ENCODE measurements at regions not wholly inside any gene's neighbourhood (a gene's known extent, or its start where the extent isn't known, plus 50 kb on each side); places are given as distances from the start of the nearest gene placed in this dataset.
A peak's percentile ranks its signal among the peaks of the same experiment; 100 is the strongest.

DNA sequence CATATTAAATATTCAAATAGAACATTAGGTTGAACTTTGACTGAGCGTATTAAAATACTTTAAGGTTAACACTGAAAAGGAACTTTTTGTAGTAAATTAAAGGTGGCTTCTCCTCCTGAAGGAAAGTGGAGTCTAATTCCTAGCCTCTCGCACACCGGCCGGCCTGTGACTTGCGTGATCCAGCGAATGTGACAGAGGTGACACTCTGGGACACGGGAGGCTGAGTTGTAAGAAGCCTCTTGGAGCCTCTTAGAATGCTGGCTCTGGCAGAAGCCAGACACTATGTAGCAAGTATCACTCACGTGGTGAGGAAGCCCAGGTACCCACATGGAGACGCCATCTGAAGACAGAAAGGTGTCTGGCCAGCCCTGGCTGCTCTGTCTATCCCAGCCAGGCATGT is 64.9 kb upstream of the NSMCE3 start:
- H3K4me3 ChIP-seq (ENCODE audit: low read length) = no peak overlapping the region
- TF ChIP-seq, protein P1, sequence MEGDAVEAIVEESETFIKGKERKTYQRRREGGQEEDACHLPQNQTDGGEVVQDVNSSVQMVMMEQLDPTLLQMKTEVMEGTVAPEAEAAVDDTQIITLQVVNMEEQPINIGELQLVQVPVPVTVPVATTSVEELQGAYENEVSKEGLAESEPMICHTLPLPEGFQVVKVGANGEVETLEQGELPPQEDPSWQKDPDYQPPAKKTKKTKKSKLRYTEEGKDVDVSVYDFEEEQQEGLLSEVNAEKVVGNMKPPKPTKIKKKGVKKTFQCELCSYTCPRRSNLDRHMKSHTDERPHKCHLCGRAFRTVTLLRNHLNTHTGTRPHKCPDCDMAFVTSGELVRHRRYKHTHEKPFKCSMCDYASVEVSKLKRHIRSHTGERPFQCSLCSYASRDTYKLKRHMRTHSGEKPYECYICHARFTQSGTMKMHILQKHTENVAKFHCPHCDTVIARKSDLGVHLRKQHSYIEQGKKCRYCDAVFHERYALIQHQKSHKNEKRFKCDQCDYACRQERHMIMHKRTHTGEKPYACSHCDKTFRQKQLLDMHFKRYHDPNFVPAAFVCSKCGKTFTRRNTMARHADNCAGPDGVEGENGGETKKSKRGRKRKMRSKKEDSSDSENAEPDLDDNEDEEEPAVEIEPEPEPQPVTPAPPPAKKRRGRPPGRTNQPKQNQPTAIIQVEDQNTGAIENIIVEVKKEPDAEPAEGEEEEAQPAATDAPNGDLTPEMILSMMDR (conservative IDR thresholded peaks at IDR 0.05; ENCODE audit: low read length) = no peak
- no peak for DNase-seq (ENCODE audit: low read depth)

DNA sequence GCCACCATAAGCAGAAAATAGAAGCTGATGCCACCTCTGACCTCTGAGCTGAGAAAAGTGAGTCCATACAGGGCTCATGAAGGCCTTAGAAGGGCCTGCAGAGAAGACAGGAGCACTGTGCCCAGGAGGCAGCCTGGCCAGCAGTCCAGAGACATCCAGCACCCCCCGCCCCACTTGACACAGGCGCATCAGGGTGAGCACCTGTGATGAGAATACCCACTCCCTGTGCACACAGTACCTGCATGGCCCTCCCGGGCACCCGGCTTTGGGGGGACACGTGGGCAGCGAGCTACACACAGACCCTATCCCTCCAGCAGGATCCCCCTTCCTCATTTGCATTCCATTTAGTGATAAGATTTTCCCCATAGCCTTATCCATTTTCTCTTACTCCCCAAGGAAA is 63.6 kb upstream of the NSMCE3 start:
- TF ChIP-seq, protein P1 (conservative IDR thresholded peaks at IDR 0.05; ENCODE audit: low read length) = no peak
- DNase-seq (ENCODE audit: low read depth) = no peak
- no peak overlapping the region for H3K4me3 ChIP-seq (ENCODE audit: low read length)

DNA sequence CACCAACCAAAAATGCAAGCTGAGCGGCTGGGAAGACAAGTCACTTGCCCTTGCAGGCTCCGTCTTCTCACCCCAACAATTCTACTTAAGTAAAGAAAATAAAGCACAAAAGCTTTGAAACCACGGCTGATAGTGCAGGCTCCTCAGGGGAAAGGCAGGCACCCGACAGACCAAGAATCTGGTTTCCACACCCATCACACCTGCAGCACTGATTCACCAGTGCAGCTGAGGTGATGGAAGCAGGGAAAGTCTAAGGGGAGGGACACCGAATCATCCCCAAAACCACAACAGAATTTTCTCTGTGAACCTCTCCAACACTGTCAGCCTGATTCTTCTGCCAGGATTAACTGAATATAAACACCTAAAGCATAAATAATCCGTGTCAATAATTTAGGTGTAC is 62.0 kb upstream of the NSMCE3 start:
- TF ChIP-seq, protein P1 (conservative IDR thresholded peaks at IDR 0.05; ENCODE audit: low read length) = no peak
- no peak for DNase-seq (ENCODE audit: low read depth)
- no peak overlapping the region for H3K4me3 ChIP-seq (ENCODE audit: low read length)

DNA sequence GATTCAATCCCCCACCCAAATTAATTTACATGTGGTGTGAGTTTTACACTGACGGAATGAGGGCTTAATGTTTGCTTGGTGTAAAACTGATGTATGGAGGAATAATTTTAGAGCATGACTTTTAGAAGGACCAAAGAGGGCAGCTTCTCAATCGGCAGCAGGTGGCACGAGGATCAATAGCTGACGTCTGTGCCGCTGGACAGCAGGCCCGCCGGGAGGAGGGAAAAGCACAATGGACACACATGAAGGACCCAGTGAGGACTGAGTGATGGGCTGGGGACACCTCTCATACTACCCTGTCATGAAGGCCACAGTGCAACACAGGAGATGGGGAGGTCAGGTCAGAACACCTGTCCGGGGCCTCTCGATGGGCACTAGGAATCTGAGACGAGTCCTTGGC is 61.4 kb upstream of the NSMCE3 start:
- no peak overlapping the region for H3K4me3 ChIP-seq (ENCODE audit: low read length)
- TF ChIP-seq, protein P1 (conservative IDR thresholded peaks at IDR 0.05; ENCODE audit: low read length) = no peak
- DNase-seq (ENCODE audit: low read depth) = no peak

DNA sequence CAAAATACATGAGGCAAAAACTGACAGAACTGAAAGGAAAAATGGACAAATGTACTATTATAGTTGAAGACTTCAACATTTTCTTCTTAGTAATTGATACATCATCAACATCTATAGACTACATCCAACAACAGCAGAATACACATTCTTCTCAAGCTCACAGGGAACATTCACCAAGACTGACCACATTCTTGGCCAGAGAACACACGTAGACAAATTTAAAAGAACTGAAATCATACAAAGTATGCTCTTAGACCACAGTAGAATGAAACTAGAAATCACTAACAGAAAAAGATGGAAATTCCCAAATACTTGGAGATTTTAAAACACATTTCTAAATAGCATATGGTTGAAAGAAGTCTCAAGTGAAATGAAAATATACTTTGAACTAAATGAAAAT is 55.1 kb upstream of the NSMCE3 start:
- TF ChIP-seq, protein P1 (conservative IDR thresholded peaks at IDR 0.05; ENCODE audit: low read length) = no peak
- no peak overlapping the region for H3K4me3 ChIP-seq (ENCODE audit: low read length)
- DNase-seq (ENCODE audit: low read depth) = peak; percentile 7

DNA sequence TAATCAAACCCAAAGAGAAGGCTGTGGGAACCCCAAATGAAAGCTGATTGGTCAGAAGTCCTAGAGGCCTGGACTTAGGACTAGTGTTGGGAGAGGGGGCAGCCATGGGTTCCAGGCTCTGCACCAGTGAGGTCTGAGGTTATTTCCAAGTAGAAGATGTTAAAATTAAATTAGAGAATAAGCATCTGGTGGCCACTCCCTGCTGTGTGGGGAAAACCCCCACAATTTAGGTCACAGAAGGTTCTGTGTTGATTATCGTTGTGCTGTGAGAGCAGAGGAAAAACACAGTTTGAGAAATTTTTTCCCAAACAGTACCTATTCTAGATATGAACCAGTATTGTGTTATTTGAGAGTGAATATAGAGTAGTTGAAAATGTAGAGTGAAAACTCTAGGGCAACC is 53.9 kb upstream of the NSMCE3 start:
- H3K4me3 ChIP-seq (ENCODE audit: low read length) = no peak overlapping the region
- TF ChIP-seq, protein P1 (conservative IDR thresholded peaks at IDR 0.05; ENCODE audit: low read length) = no peak
- DNase-seq (ENCODE audit: low read depth) = no peak

DNA sequence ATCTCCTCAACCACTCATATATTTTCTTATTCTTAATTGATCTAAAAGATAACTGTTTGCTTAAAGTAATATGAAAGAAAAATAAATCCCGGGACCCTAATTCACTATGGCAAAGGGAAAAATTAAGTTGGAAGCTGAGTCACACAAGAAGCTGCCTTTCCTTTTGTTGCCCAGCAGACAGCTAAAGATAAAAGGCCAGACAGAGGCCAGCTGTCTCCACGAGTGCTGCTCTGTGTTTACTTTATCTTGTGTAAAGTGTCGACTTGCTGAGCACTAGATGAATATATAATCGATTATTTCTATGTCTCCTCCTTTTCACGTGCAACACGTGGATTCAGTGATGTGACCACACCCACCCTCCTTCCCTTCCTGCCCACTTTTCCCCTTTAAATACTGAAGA is 52.8 kb upstream of the NSMCE3 start:
- no peak for DNase-seq (ENCODE audit: low read depth)
- TF ChIP-seq, protein P1 (conservative IDR thresholded peaks at IDR 0.05; ENCODE audit: low read length) = no peak
- no peak overlapping the region for H3K4me3 ChIP-seq (ENCODE audit: low read length)

All from AG10803 (cell line).